GM12801 (cell line): ENCODE measurements at regions not wholly inside any gene's neighbourhood (a gene's known extent, or its start where the extent isn't known, plus 50 kb on each side); places are given as distances from the start of the nearest gene placed in this dataset.

Source experiments
- CTCF ChIP-seq: IDR thresholded peaks from one replicate; pipeline ENCODE4 v1.5.1; 2011; ENCODE audit warnings: control low read depth; ENCODE audit not compliant: insufficient read length; ENCODE audit errors: extremely low read depth

GRCh38 chr1:213686983-213687382 is 300.8 kb upstream of the PROX1 start:
- TF ChIP-seq CTCF, result no peak

GRCh38 chr1:213687832-213688231 is 299.9 kb upstream of the PROX1 start:
- no peak for TF ChIP-seq CTCF

GRCh38 chr1:213688655-213689054 is 299.1 kb upstream of the PROX1 start:
- TF ChIP-seq CTCF, result no peak

- no peak for TF ChIP-seq CTCF
Measured at GRCh38 chr1:213689260-213689659, 298.5 kb upstream of the PROX1 start.

- no peak for TF ChIP-seq CTCF
Measured at GRCh38 chr1:213690341-213690917, 297.3 kb upstream of the PROX1 start.

- no peak for TF ChIP-seq CTCF
Measured at GRCh38 chr1:213692321-213692720, 295.5 kb upstream of the PROX1 start.

GRCh38 chr1:213693864-213694263 is 293.9 kb upstream of the PROX1 start:
- no peak for TF ChIP-seq CTCF

- TF ChIP-seq CTCF, result no peak
Measured at GRCh38 chr1:213697192-213697802, 290.5 kb upstream of the PROX1 start.
